WTC11 (cell line): ENCODE measurements at regions not wholly inside any gene's neighbourhood (a gene's known extent, or its start where the extent isn't known, plus 50 kb on each side); places are given as distances from the start of the nearest gene placed in this dataset.

Source experiments
- ATAC-seq: fragments of 200-7000 bp; cut with Tn5 transposase; 2 replicates; pipeline ENCODE4 v1.10.0; 2021; ENCODE audit warnings: mild to moderate bottlenecking, moderate library complexity
- CTCF ChIA-PET: fragments of 300-600 bp; sonication (Branson Sonifier 250); formaldehyde crosslinking; loops from one replicate; lab custom pipeline; 2021; ENCODE audit warnings: antibody characterized with exemption; lab: Charles Lee
- POLR2A ChIA-PET: fragments of 350-600 bp; sonication (Branson Sonifier 250); formaldehyde crosslinking; loops from one replicate; lab custom pipeline; 2021; ENCODE audit warnings: antibody characterized with exemption; lab: Charles Lee
- DNase-seq: peaks from one replicate; pipeline ENCODE4 v3.0.0; 2021; ENCODE audit warnings: low spot score
- H3K27ac Mint-ChIP-seq: 2 replicates; pipeline ENCODE4 v1.8.0; 2021; ENCODE audit warnings: mixed read lengths
- H3K27me3 Mint-ChIP-seq: 2 replicates; pipeline ENCODE4 v1.8.0; 2021; ENCODE audit warnings: low read depth, mild to moderate bottlenecking, moderate library complexity, mixed read lengths
- H3K36me3 Mint-ChIP-seq: 2 replicates; pipeline ENCODE4 v1.8.0; 2021; ENCODE audit warnings: mixed read lengths
- H3K4me1 Mint-ChIP-seq: 2 replicates; pipeline ENCODE4 v1.8.0; 2022; ENCODE audit warnings: mixed read lengths
- H3K4me3 Mint-ChIP-seq: 2 replicates; pipeline ENCODE4 v1.8.0; 2021; ENCODE audit warnings: mild to moderate bottlenecking, moderate library complexity, mixed read lengths
- H3K9me3 Mint-ChIP-seq: 2 replicates; pipeline ENCODE4 v1.8.0; 2021; ENCODE audit warnings: mixed read lengths
- ETV6 ChIP-seq: sonication (generic); formaldehyde crosslinking; IDR thresholded peaks from 2 replicates; pipeline ENCODE4 v1.8.1; 2022; ENCODE audit warnings: mild to moderate bottlenecking, missing genetic modification reagents
- GABPB1 ChIP-seq: sonication (generic); formaldehyde crosslinking; IDR thresholded peaks from 2 replicates; pipeline ENCODE4 v1.8.1; 2023; ENCODE audit warnings: mild to moderate bottlenecking, missing genetic modification reagents
- HMGA2 ChIP-seq: fragments of 250-450 bp; sonication (Bioruptor Pico); IDR thresholded peaks from 2 replicates; pipeline ENCODE4 v1.4.0; 2021; ENCODE audit warnings: mild to moderate bottlenecking, moderate library complexity
- OVOL2 ChIP-seq: fragments of 250-450 bp; sonication (Bioruptor Pico); IDR thresholded peaks from 2 replicates; pipeline ENCODE4 v1.9.0; 2021; ENCODE audit warnings: mild to moderate bottlenecking, borderline replicate concordance
- RELA ChIP-seq: sonication (generic); formaldehyde crosslinking; IDR thresholded peaks from 2 replicates; pipeline ENCODE4 v1.8.1; 2022; ENCODE audit warnings: missing genetic modification reagents, mild to moderate bottlenecking, borderline replicate concordance
- SMAD4 ChIP-seq: sonication (generic); formaldehyde crosslinking; IDR thresholded peaks from 2 replicates; pipeline ENCODE4 v1.8.0; 2022; ENCODE audit warnings: mild to moderate bottlenecking, missing genetic modification reagents
- ZNF138 ChIP-seq: sonication (generic); formaldehyde crosslinking; conservative IDR thresholded peaks from 2 replicates; pipeline ENCODE4 v1.8.1; 2022; ENCODE audit warnings: mild to moderate bottlenecking, moderate library complexity, missing genetic modification reagents
- TF ChIP-seq, protein P1 (sequence below): sonication (generic); formaldehyde crosslinking; IDR thresholded peaks from 2 replicates; pipeline ENCODE4 v1.8.1; 2023; ENCODE audit warnings: mild to moderate bottlenecking, missing genetic modification reagents, moderate library complexity
- TF ChIP-seq, protein P2 (sequence below): sonication (generic); formaldehyde crosslinking; IDR thresholded peaks from 2 replicates; pipeline ENCODE4 v1.8.0; 2022; ENCODE audit warnings: mild to moderate bottlenecking, missing genetic modification reagents
- TF ChIP-seq, protein P3 (sequence below): fragments of 250-450 bp; sonication (Bioruptor Pico); IDR thresholded peaks from 2 replicates; pipeline ENCODE4 v1.9.0; 2021; ENCODE audit warnings: mild to moderate bottlenecking, borderline replicate concordance
- TF ChIP-seq, protein P4 (sequence below): sonication (generic); formaldehyde crosslinking; conservative IDR thresholded peaks from 2 replicates; pipeline ENCODE4 v1.8.1; 2022; ENCODE audit warnings: mild to moderate bottlenecking, missing genetic modification reagents
- TF ChIP-seq, protein P5 (sequence below): sonication (generic); formaldehyde crosslinking; IDR thresholded peaks from 2 replicates; pipeline ENCODE4 v1.8.0; 2023; ENCODE audit warnings: missing genetic modification reagents, mild to moderate bottlenecking, borderline replicate concordance
- TF ChIP-seq, protein P6 (sequence below): sonication (generic); formaldehyde crosslinking; IDR thresholded peaks from 2 replicates; pipeline ENCODE4 v1.8.1; 2023; ENCODE audit warnings: mild to moderate bottlenecking, missing genetic modification reagents

DNA sequence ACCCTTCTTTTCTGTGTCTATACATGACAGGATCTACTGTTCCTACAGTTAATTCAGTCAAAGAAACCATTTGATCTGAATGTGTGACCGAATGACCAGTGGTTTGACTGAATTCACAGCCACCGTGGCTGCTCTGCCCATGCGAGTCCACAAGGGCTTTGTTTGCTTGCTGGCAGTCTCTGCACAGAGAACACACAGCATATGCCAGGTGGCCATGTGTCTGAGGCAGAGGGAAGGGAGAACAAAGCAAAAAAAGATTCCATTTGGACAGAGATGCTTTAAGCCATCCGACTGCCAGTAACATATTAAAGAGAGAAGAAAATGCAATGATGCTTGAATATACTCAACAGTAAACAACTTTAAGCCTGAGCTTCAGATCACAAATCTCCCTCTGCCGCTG lies 737.8 kb upstream of the CXADR start:
- TF ChIP-seq, protein P1, sequence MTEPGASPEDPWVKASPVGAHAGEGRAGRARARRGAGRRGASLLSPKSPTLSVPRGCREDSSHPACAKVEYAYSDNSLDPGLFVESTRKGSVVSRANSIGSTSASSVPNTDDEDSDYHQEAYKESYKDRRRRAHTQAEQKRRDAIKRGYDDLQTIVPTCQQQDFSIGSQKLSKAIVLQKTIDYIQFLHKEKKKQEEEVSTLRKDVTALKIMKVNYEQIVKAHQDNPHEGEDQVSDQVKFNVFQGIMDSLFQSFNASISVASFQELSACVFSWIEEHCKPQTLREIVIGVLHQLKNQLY = no peak
- TF ChIP-seq ZNF138 (CRISPR knock-in tag) (no peak), ETV6 (CRISPR knock-in tag) (no peak), HMGA2 (CRISPR knock-in tag) (no peak), GABPB1 (CRISPR knock-in tag) (no peak), OVOL2 (no peak), RELA (CRISPR knock-in tag) (no peak), SMAD4 (no peak)
- TF ChIP-seq, protein P2, sequence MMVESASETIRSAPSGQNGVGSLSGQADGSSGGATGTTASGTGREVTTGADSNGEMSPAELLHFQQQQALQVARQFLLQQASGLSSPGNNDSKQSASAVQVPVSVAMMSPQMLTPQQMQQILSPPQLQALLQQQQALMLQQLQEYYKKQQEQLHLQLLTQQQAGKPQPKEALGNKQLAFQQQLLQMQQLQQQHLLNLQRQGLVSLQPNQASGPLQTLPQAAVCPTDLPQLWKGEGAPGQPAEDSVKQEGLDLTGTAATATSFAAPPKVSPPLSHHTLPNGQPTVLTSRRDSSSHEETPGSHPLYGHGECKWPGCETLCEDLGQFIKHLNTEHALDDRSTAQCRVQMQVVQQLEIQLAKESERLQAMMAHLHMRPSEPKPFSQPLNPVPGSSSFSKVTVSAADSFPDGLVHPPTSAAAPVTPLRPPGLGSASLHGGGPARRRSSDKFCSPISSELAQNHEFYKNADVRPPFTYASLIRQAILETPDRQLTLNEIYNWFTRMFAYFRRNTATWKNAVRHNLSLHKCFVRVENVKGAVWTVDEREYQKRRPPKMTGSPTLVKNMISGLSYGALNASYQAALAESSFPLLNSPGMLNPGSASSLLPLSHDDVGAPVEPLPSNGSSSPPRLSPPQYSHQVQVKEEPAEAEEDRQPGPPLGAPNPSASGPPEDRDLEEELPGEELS (CRISPR knock-in tag) = no peak
- TF ChIP-seq, protein P3, sequence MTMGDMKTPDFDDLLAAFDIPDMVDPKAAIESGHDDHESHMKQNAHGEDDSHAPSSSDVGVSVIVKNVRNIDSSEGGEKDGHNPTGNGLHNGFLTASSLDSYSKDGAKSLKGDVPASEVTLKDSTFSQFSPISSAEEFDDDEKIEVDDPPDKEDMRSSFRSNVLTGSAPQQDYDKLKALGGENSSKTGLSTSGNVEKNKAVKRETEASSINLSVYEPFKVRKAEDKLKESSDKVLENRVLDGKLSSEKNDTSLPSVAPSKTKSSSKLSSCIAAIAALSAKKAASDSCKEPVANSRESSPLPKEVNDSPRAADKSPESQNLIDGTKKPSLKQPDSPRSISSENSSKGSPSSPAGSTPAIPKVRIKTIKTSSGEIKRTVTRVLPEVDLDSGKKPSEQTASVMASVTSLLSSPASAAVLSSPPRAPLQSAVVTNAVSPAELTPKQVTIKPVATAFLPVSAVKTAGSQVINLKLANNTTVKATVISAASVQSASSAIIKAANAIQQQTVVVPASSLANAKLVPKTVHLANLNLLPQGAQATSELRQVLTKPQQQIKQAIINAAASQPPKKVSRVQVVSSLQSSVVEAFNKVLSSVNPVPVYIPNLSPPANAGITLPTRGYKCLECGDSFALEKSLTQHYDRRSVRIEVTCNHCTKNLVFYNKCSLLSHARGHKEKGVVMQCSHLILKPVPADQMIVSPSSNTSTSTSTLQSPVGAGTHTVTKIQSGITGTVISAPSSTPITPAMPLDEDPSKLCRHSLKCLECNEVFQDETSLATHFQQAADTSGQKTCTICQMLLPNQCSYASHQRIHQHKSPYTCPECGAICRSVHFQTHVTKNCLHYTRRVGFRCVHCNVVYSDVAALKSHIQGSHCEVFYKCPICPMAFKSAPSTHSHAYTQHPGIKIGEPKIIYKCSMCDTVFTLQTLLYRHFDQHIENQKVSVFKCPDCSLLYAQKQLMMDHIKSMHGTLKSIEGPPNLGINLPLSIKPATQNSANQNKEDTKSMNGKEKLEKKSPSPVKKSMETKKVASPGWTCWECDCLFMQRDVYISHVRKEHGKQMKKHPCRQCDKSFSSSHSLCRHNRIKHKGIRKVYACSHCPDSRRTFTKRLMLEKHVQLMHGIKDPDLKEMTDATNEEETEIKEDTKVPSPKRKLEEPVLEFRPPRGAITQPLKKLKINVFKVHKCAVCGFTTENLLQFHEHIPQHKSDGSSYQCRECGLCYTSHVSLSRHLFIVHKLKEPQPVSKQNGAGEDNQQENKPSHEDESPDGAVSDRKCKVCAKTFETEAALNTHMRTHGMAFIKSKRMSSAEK (CRISPR knock-in tag) = no peak
- TF ChIP-seq, protein P4, sequence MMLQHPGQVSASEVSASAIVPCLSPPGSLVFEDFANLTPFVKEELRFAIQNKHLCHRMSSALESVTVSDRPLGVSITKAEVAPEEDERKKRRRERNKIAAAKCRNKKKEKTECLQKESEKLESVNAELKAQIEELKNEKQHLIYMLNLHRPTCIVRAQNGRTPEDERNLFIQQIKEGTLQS (CRISPR knock-in tag) = no peak
- TF ChIP-seq, protein P5, sequence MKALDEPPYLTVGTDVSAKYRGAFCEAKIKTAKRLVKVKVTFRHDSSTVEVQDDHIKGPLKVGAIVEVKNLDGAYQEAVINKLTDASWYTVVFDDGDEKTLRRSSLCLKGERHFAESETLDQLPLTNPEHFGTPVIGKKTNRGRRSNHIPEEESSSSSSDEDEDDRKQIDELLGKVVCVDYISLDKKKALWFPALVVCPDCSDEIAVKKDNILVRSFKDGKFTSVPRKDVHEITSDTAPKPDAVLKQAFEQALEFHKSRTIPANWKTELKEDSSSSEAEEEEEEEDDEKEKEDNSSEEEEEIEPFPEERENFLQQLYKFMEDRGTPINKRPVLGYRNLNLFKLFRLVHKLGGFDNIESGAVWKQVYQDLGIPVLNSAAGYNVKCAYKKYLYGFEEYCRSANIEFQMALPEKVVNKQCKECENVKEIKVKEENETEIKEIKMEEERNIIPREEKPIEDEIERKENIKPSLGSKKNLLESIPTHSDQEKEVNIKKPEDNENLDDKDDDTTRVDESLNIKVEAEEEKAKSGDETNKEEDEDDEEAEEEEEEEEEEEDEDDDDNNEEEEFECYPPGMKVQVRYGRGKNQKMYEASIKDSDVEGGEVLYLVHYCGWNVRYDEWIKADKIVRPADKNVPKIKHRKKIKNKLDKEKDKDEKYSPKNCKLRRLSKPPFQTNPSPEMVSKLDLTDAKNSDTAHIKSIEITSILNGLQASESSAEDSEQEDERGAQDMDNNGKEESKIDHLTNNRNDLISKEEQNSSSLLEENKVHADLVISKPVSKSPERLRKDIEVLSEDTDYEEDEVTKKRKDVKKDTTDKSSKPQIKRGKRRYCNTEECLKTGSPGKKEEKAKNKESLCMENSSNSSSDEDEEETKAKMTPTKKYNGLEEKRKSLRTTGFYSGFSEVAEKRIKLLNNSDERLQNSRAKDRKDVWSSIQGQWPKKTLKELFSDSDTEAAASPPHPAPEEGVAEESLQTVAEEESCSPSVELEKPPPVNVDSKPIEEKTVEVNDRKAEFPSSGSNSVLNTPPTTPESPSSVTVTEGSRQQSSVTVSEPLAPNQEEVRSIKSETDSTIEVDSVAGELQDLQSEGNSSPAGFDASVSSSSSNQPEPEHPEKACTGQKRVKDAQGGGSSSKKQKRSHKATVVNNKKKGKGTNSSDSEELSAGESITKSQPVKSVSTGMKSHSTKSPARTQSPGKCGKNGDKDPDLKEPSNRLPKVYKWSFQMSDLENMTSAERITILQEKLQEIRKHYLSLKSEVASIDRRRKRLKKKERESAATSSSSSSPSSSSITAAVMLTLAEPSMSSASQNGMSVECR (CRISPR knock-in tag) = no peak
- TF ChIP-seq, protein P6, sequence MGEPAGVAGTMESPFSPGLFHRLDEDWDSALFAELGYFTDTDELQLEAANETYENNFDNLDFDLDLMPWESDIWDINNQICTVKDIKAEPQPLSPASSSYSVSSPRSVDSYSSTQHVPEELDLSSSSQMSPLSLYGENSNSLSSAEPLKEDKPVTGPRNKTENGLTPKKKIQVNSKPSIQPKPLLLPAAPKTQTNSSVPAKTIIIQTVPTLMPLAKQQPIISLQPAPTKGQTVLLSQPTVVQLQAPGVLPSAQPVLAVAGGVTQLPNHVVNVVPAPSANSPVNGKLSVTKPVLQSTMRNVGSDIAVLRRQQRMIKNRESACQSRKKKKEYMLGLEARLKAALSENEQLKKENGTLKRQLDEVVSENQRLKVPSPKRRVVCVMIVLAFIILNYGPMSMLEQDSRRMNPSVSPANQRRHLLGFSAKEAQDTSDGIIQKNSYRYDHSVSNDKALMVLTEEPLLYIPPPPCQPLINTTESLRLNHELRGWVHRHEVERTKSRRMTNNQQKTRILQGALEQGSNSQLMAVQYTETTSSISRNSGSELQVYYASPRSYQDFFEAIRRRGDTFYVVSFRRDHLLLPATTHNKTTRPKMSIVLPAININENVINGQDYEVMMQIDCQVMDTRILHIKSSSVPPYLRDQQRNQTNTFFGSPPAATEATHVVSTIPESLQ = no peak
- TF ChIP-seq, all 79 proteins: peak for 0
- DNase-seq (peak; percentile 16), ATAC-seq (peak; percentile 69)
- Mint-ChIP-seq H3K4me1 (peaks cover 25% of the 10 kb centered on the region), H3K9me3 (no peaks in the 10 kb centered on the region), H3K4me3 (no peak overlapping the region), H3K27me3 (no peaks in the 10 kb centered on the region), H3K36me3 (no peaks in the 10 kb centered on the region), H3K27ac (peak overlapping the region; percentile 27; the same call in 1 of the 2 replicates)
- CTCF ChIA-PET = no interaction called here
- POLR2A ChIA-PET = no interaction called here
